ENCODE measurements at regions not wholly inside any gene's neighbourhood (a gene's known extent, or its start where the extent isn't known, plus 50 kb on each side); places are given as distances from the start of the nearest gene placed in this dataset.

DNA sequence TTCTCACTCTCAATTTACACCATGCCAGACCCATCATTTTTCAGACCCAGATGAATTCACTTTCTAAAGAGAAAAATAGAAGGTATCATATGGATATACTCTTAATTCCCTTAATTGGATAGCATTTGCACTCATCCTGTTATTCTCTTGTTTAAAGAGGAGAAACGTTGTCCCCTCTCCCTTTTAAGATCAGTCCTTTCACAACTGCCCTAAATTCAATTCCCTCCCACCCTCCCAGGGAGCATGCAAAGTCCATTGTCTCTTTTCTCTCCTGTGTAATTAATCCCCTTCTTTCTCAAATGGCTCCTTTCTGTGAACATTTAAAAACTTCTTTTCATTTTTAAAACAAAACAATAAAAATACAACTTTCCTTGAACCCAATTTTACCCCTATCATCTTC, 124.7 kb upstream of the TLL1 start:
- TF ChIP-seq POLR2A (IDR thresholded peaks at IDR 0.05; ENCODE audit: insufficient read depth in 1 of 2, low read depth in 2 of 2, low read length in 2 of 2) (no peak), RFX5 (IDR thresholded peaks at IDR 0.05; ENCODE audit: low read depth, low read length) (no peak), POLR2AphosphoS5 (IDR thresholded peaks at IDR 0.05; ENCODE audit: low read depth, low read length) (no peak), FOXA3 (CRISPR knock-in tag; IDR thresholded peaks at IDR 0.05) (no peak)
- TF ChIP-seq, protein P1, sequence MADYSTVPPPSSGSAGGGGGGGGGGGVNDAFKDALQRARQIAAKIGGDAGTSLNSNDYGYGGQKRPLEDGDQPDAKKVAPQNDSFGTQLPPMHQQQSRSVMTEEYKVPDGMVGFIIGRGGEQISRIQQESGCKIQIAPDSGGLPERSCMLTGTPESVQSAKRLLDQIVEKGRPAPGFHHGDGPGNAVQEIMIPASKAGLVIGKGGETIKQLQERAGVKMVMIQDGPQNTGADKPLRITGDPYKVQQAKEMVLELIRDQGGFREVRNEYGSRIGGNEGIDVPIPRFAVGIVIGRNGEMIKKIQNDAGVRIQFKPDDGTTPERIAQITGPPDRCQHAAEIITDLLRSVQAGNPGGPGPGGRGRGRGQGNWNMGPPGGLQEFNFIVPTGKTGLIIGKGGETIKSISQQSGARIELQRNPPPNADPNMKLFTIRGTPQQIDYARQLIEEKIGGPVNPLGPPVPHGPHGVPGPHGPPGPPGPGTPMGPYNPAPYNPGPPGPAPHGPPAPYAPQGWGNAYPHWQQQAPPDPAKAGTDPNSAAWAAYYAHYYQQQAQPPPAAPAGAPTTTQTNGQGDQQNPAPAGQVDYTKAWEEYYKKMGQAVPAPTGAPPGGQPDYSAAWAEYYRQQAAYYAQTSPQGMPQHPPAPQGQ (CRISPR knock-in tag; IDR thresholded peaks at IDR 0.05; ENCODE audit: borderline replicate concordance): no peak
- TF ChIP-seq, protein P2, sequence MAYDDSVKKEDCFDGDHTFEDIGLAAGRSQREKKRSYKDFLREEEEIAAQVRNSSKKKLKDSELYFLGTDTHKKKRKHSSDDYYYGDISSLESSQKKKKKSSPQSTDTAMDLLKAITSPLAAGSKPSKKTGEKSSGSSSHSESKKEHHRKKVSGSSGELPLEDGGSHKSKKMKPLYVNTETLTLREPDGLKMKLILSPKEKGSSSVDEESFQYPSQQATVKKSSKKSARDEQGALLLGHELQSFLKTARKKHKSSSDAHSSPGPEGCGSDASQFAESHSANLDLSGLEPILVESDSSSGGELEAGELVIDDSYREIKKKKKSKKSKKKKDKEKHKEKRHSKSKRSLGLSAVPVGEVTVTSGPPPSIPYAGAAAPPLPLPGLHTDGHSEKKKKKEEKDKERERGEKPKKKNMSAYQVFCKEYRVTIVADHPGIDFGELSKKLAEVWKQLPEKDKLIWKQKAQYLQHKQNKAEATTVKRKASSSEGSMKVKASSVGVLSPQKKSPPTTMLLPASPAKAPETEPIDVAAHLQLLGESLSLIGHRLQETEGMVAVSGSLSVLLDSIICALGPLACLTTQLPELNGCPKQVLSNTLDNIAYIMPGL (CRISPR knock-in tag; IDR thresholded peaks at IDR 0.05; ENCODE audit: borderline replicate concordance in 1 of 2, low read depth in 1 of 2): no peak
- TF ChIP-seq, protein P3, sequence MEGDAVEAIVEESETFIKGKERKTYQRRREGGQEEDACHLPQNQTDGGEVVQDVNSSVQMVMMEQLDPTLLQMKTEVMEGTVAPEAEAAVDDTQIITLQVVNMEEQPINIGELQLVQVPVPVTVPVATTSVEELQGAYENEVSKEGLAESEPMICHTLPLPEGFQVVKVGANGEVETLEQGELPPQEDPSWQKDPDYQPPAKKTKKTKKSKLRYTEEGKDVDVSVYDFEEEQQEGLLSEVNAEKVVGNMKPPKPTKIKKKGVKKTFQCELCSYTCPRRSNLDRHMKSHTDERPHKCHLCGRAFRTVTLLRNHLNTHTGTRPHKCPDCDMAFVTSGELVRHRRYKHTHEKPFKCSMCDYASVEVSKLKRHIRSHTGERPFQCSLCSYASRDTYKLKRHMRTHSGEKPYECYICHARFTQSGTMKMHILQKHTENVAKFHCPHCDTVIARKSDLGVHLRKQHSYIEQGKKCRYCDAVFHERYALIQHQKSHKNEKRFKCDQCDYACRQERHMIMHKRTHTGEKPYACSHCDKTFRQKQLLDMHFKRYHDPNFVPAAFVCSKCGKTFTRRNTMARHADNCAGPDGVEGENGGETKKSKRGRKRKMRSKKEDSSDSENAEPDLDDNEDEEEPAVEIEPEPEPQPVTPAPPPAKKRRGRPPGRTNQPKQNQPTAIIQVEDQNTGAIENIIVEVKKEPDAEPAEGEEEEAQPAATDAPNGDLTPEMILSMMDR (CRISPR knock-in tag; IDR thresholded peaks at IDR 0.05): no peak
